PC-3 (cell line): ENCODE measurements at regions not wholly inside any gene's neighbourhood (a gene's known extent, or its start where the extent isn't known, plus 50 kb on each side); places are given as distances from the start of the nearest gene placed in this dataset.

Experiments
- ATAC-seq: fragments of 200-7000 bp; cut with Tn5 transposase; 2 replicates; pipeline ENCODE4 v1.9.1; 2020; ENCODE audit warnings: mild to moderate bottlenecking, moderate library complexity
- BruUV-seq: library from RNA; stranded (reverse); fragments of 400-500 nt; replicated peaks from 2 replicates; lab custom pipeline; 2021; lab: Mats Ljungman, UMichigan
- CTCF ChIA-PET: fragments of 300-600 bp; sonication (Branson Sonifier 250); formaldehyde crosslinking; loops from one replicate; lab custom pipeline; 2022; ENCODE audit warnings: antibody characterized with exemption; lab: Charles Lee
- POLR2A ChIA-PET: fragments of 300-600 bp; sonication (Branson Sonifier 250); formaldehyde crosslinking; loops from one replicate; lab custom pipeline; 2022; ENCODE audit warnings: antibody characterized with exemption; ENCODE audit not compliant: unreplicated experiment; lab: Charles Lee
- DNase-seq: peaks from one replicate; pipeline ENCODE4 v3.0.0-alpha.2; 2015
- H2AFZ ChIP-seq: fragments of 300-600 bp; sonication (generic); 2 replicates; pipeline ENCODE4 v1.6.0; 2016; ENCODE audit warnings: antibody characterized with exemption, low read length
- H3F3A ChIP-seq: fragments of 300-600 bp; sonication (generic); one replicate; pipeline ENCODE4 v1.6.0; 2017; ENCODE audit warnings: antibody characterized with exemption, low read length, control low read depth, mild to moderate bottlenecking; ENCODE audit not compliant: unreplicated experiment
- H3K27ac ChIP-seq: fragments of 300-600 bp; sonication (generic); 2 replicates; pipeline ENCODE4 v1.5.1; 2016; ENCODE audit warnings: mild to moderate bottlenecking, low read length
- H3K27me3 ChIP-seq: fragments of 300-600 bp; sonication (generic); 2 replicates; pipeline ENCODE4 v1.6.1; 2016; ENCODE audit warnings: low read length, mixed read lengths
- H3K36me3 ChIP-seq: fragments of 300-600 bp; sonication (generic); 2 replicates; pipeline ENCODE4 v1.6.1; 2016; ENCODE audit warnings: low read depth, mixed run types, low read length, mixed read lengths
- H3K4me1 ChIP-seq: fragments of 300-600 bp; sonication (generic); 2 replicates; pipeline ENCODE4 v1.5.1; 2016; ENCODE audit warnings: low read length; ENCODE audit not compliant: insufficient read depth
- H3K4me2 ChIP-seq: fragments of 300-600 bp; sonication (generic); 2 replicates; pipeline ENCODE4 v1.6.0; 2016; ENCODE audit warnings: low read length
- H3K4me3 ChIP-seq: fragments of 300-600 bp; sonication (generic); 2 replicates; pipeline ENCODE4 v1.5.1; 2016; ENCODE audit warnings: mild to moderate bottlenecking, low read length, mixed read lengths
- H3K79me2 ChIP-seq: fragments of 300-600 bp; sonication (generic); 2 replicates; pipeline ENCODE4 v1.6.1; 2017; ENCODE audit warnings: low read length, mixed read lengths
- H3K9ac ChIP-seq: fragments of 300-600 bp; sonication (generic); 2 replicates; pipeline ENCODE4 v1.6.0; 2016; ENCODE audit warnings: mild to moderate bottlenecking, low read length
- H3K9me2 ChIP-seq: fragments of 300-600 bp; sonication (generic); replicated peaks from 2 replicates; pipeline ENCODE4 v1.6.1; 2016; ENCODE audit warnings: mixed run types, low read length, mixed read lengths
- H3K9me3 ChIP-seq: fragments of 300-600 bp; sonication (generic); 2 replicates; pipeline ENCODE4 v1.6.1; 2016; ENCODE audit warnings: low read length, mixed read lengths
- H4K20me1 ChIP-seq: fragments of 300-600 bp; sonication (generic); 2 replicates; pipeline ENCODE4 v1.6.1; 2016; ENCODE audit warnings: low read length, mixed read lengths
- EZH2 ChIP-seq: fragments of 300-600 bp; sonication (generic); IDR thresholded peaks from one replicate; pipeline ENCODE4 v1.6.1; 2017; ENCODE audit warnings: antibody characterized with exemption, mild to moderate bottlenecking, low read length; ENCODE audit not compliant: unreplicated experiment
- EZH2phosphoT487 ChIP-seq: fragments of 300-600 bp; sonication (generic); IDR thresholded peaks from 2 replicates; pipeline ENCODE4 v1.6.1; 2018; ENCODE audit warnings: mild to moderate bottlenecking, antibody characterized with exemption, low read length, borderline replicate concordance
- intact Hi-C: fragments of 100-400 bp; cut with micrococcal nuclease; formaldehyde crosslinking; loops from 2 replicates; pipeline ENCODE4 v1.9.0; 2023
- TF ChIP-seq, protein P1 (sequence below): fragments of 300-600 bp; sonication (generic); conservative IDR thresholded peaks from 2 replicates; pipeline ENCODE4 v1.5.1; 2017; ENCODE audit warnings: antibody characterized with exemption, low read depth, mild to moderate bottlenecking, low read length

DNA sequence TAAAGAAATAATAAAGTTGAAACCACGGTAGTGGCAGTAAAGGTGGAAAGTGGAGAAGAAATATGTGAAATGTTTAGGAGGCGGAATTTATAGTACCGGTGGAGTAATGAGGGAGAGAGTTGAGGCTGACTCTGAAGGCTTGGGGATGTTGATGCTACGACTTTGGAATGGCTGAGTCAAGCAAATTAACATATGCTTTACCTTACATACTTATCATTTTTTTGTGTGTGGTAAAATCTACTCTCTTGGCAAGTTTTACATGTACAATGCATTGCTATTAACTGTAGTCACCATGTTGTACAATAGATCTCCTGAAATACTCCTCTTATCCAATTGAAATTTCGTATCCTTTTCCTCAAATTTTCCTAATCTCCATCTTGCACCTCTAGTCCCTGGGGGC is 179.0 kb downstream of the TAF11L14 start:
- no peaks in the 10 kb centered on the region for H3K4me1 ChIP-seq
- no peaks in the 10 kb centered on the region for H3K79me2 ChIP-seq
- ChIA-PET CTCF (no interaction called here), POLR2A (no interaction called here)
- no peaks in the 10 kb centered on the region for H3K9me3 ChIP-seq
- intact Hi-C loops = no loop called here
- no peaks in the 10 kb centered on the region for H4K20me1 ChIP-seq
- TF ChIP-seq EZH2 (no peak), EZH2phosphoT487 (no peak)
- TF ChIP-seq, protein P1, sequence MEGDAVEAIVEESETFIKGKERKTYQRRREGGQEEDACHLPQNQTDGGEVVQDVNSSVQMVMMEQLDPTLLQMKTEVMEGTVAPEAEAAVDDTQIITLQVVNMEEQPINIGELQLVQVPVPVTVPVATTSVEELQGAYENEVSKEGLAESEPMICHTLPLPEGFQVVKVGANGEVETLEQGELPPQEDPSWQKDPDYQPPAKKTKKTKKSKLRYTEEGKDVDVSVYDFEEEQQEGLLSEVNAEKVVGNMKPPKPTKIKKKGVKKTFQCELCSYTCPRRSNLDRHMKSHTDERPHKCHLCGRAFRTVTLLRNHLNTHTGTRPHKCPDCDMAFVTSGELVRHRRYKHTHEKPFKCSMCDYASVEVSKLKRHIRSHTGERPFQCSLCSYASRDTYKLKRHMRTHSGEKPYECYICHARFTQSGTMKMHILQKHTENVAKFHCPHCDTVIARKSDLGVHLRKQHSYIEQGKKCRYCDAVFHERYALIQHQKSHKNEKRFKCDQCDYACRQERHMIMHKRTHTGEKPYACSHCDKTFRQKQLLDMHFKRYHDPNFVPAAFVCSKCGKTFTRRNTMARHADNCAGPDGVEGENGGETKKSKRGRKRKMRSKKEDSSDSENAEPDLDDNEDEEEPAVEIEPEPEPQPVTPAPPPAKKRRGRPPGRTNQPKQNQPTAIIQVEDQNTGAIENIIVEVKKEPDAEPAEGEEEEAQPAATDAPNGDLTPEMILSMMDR = no peak
- no peaks in the 10 kb centered on the region for H3K27me3 ChIP-seq
- H3K4me3 ChIP-seq = no peak overlapping the region
- no peaks in the 10 kb centered on the region for H3K36me3 ChIP-seq
- no TSS peak for BruUV-seq
- H3K9ac ChIP-seq = no peak overlapping the region
- no peaks in the 10 kb centered on the region for H3F3A ChIP-seq
- DNase-seq (peak; percentile 21), ATAC-seq (no peak)
- H3K27ac ChIP-seq = no peak overlapping the region
- no peak overlapping the region for H2AFZ ChIP-seq
- H3K4me2 ChIP-seq = no peak overlapping the region
- no peaks in the 10 kb centered on the region for H3K9me2 ChIP-seq

DNA sequence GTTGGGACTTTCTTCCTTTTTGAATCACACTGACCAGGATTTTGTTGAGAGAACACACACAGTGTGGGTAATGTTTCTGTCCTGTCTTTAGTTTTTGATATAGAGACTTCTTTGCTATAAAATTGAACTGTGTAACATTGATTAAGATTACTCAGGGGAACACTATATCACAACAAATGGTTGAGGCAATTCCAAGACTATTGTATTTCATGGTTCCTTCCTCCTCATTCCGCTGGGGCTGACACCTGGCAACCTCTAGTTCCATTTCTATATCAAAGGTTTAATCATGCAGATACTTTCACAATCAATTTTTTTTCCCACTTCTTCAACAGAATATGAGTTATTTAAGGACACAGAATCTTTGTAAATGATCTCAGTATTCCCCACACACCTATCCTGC is 182.2 kb downstream of the TAF11L14 start:
- H3K27ac ChIP-seq = no peak overlapping the region
- CTCF ChIA-PET = no interaction called here
- POLR2A ChIA-PET = no interaction called here
- no peaks in the 10 kb centered on the region for H3K36me3 ChIP-seq
- TF ChIP-seq, protein P1 = no peak
- TF ChIP-seq EZH2phosphoT487 (no peak), EZH2 (no peak)
- no TSS peak for BruUV-seq
- no peaks in the 10 kb centered on the region for H3K9me3 ChIP-seq
- H4K20me1 ChIP-seq = no peaks in the 10 kb centered on the region
- intact Hi-C loops = no loop called here
- no peak overlapping the region for H3K4me3 ChIP-seq
- no peaks in the 10 kb centered on the region for H3K79me2 ChIP-seq
- no peak for DNase-seq
- H2AFZ ChIP-seq = no peak overlapping the region
- H3K4me1 ChIP-seq = peaks cover 12% of the 10 kb centered on the region
- H3K27me3 ChIP-seq = no peaks in the 10 kb centered on the region
- H3K4me2 ChIP-seq = no peak overlapping the region
- no peak overlapping the region for H3K9ac ChIP-seq
- ATAC-seq = no peak
- H3K9me2 ChIP-seq = no peaks in the 10 kb centered on the region
- no peaks in the 10 kb centered on the region for H3F3A ChIP-seq

DNA sequence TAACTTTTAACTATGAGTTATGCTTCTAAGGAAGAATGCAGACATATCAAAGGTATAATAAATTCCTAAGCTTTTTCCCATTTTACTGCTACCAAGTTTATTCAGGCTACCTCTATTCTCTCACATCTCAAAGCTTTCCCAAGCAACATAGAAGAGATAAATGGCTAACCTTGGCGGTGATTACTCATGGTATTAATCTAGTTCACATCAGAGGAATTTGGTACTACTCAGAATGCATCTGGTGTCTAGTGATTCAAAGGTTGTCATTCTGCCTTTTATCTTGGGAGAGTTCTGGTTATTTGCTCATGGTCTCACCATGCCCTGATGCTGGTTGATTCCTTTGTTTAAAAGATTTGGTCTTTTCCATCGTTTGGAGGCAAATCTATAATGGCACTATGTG is 182.7 kb downstream of the TAF11L14 start:
- BruUV-seq = no TSS peak
- no peak for ATAC-seq
- no peaks in the 10 kb centered on the region for H3K9me2 ChIP-seq
- no peaks in the 10 kb centered on the region for H3F3A ChIP-seq
- no peaks in the 10 kb centered on the region for H3K9me3 ChIP-seq
- no peaks in the 10 kb centered on the region for H3K27me3 ChIP-seq
- H3K79me2 ChIP-seq = no peaks in the 10 kb centered on the region
- no peaks in the 10 kb centered on the region for H4K20me1 ChIP-seq
- intact Hi-C loops = no loop called here
- no peak overlapping the region for H3K4me2 ChIP-seq
- DNase-seq = no peak
- ChIA-PET CTCF (no interaction called here), POLR2A (no interaction called here)
- H2AFZ ChIP-seq = no peak overlapping the region
- peaks cover 12% of the 10 kb centered on the region for H3K4me1 ChIP-seq
- no peak overlapping the region for H3K4me3 ChIP-seq
- H3K36me3 ChIP-seq = no peaks in the 10 kb centered on the region
- H3K27ac ChIP-seq = no peak overlapping the region
- TF ChIP-seq, protein P1 = no peak
- TF ChIP-seq EZH2 (no peak), EZH2phosphoT487 (no peak)
- H3K9ac ChIP-seq = no peak overlapping the region
